ENCODE measurements at regions not wholly inside any gene's neighbourhood (a gene's known extent, or its start where the extent isn't known, plus 50 kb on each side); places are given as distances from the start of the nearest gene placed in this dataset.

DNA sequence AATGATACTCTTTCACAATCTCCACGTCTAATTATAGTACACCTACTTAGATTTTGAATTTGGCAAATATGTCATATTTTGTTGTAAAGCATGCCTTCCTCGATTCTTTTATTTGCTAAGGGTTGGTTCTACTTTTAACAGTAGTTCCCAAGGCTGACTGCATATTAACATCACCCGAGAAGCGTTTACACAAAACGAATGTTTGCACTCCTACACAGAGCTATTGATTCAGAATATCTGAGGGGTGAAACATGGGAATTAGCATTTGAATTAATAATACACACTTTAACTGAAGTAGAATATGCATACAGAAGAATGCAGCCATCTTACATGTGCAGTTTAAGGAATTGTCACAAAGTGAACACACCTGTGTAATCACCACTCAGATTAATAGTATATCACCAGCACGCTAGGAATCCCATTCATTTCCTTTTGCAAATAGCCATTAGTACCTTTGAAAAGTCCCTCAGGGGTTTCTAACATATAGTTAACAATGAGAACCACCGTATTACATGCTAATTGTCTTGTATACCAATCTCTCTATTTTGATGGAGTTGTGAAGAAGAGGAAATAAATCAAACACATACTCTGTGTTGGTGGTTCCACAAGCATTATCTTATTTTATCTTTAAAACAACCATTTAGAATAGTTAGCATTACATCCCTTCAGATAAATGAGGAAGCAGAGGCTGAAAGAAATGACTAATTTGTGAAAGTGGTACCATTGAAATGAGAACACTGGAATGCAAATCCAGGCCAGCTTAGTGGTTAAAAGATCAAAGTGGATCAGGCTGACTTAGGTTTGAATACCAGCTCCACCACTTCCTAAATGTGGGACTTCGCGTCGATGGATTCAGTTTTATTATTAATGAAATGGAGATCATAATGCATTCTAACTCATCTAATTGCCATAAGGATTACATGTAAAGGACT, 317.6 kb downstream of the HDGFL1 start:
- Histone ChIP-seq H3K4me1 (ENCODE audit: control insufficient read depth, insufficient read depth, low read length) (peaks cover 8% of the 10 kb centered on the region), H3K4me3 (ENCODE audit: low read depth, low read length) (no peak overlapping the region), H3K9me3 (ENCODE audit: control insufficient read depth, insufficient read depth, low read depth, low read length) (no peaks in the 10 kb centered on the region), H3K36me3 (ENCODE audit: control insufficient read depth in 2 of 2, insufficient read depth in 1 of 2, low read length in 2 of 2) (no peaks in the 10 kb centered on the region), H3K27ac (ENCODE audit: extremely low read depth, low read depth, low read length) (no peak overlapping the region)
- ChIA-PET CTCF (no interaction called here), POLR2A (interaction anchor here (0.7 kb wide), 1 partner anchor 762 kb away, joined by 7 read pairs; no protein-coding TSS in a partner anchor)
- no peak for TF ChIP-seq ZNF394 (tag by site-specific recombination; IDR thresholded peaks at IDR 0.05; ENCODE audit: borderline replicate concordance)

DNA sequence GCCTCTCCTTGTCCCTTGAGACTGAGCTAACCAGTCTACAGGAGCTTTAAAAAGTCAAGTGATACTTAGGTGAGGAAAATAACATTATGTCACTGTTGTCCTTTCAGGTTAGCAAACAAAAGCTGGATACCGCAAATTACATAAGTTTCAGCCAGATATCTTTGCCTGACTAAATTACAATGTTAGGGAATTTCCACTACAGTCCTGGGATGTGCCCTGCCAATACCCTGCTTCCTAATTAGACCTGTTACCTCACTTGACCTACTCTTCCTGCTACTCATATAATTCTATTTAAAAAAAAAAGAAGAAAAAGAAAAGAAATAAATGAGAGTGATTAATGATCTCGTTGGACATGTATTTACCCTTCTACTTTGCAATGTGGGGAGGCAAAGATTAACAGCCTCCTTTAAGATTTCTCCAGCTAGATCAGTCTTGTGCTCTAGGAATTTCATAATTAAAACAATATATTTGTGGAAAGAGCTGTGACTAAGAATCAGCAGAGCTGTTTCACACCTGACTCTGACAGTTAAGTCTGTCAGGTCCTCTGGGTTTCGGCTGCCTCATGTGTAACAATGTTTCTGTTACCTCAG, 318.9 kb downstream of the HDGFL1 start:
- ChIA-PET CTCF (interaction anchor here (1.2 kb wide), 1 partner anchor 17 kb away, joined by 3 read pairs; no protein-coding TSS in a partner anchor), POLR2A (interaction anchor here (0.6 kb wide), 1 partner anchor 1294 kb away, joined by 5 read pairs; the partner anchor contains the start of gene SOX4)
- no peaks in the 10 kb centered on the region for H3K9me3 ChIP-seq (ENCODE audit: control insufficient read depth, insufficient read depth, low read depth, low read length)
- peaks cover 8% of the 10 kb centered on the region for H3K4me1 ChIP-seq (ENCODE audit: control insufficient read depth, insufficient read depth, low read length)
- no peak overlapping the region for H3K4me3 ChIP-seq (ENCODE audit: low read depth, low read length)
- H3K36me3 ChIP-seq (ENCODE audit: control insufficient read depth in 2 of 2, insufficient read depth in 1 of 2, low read length in 2 of 2), result no peaks in the 10 kb centered on the region
- TF ChIP-seq ZNF37A (tag by site-specific recombination; IDR thresholded peaks at IDR 0.05) (no peak), ZNF426 (tag by site-specific recombination; IDR thresholded peaks at IDR 0.05) (no peak), WT1 (tag by site-specific recombination; IDR thresholded peaks at IDR 0.05) (peak; percentile 63; the same call in 1 of the 2 replicates), ZNF133 (tag by site-specific recombination; IDR thresholded peaks at IDR 0.05) (no peak), KLF8 (tag by site-specific recombination; IDR thresholded peaks at IDR 0.05) (0 out of 2 replicates have a peak, but pooled peaks have one; percentile 34), SP7 (tag by site-specific recombination; IDR thresholded peaks at IDR 0.05) (peak; percentile 51), ZNF324 (tag by site-specific recombination; IDR thresholded peaks at IDR 0.05) (no peak), OSR2 (tag by site-specific recombination; IDR thresholded peaks at IDR 0.05) (peak; percentile 63), ZNF843 (tag by site-specific recombination; IDR thresholded peaks at IDR 0.05) (0 out of 2 replicates have a peak, but pooled peaks have one; percentile 47), ZNF169 (tag by site-specific recombination; IDR thresholded peaks at IDR 0.05) (no peak), ZNF366 (tag by site-specific recombination; conservative IDR thresholded peaks at IDR 0.05) (peak; percentile 42), ZNF629 (tag by site-specific recombination; IDR thresholded peaks at IDR 0.05) (peak; percentile 17; the same call in 1 of the 2 replicates), ZNF10 (tag by site-specific recombination; IDR thresholded peaks at IDR 0.05) (no peak), ZNF571 (tag by site-specific recombination; IDR thresholded peaks at IDR 0.05) (no peak)
- TF ChIP-seq, protein P1, sequence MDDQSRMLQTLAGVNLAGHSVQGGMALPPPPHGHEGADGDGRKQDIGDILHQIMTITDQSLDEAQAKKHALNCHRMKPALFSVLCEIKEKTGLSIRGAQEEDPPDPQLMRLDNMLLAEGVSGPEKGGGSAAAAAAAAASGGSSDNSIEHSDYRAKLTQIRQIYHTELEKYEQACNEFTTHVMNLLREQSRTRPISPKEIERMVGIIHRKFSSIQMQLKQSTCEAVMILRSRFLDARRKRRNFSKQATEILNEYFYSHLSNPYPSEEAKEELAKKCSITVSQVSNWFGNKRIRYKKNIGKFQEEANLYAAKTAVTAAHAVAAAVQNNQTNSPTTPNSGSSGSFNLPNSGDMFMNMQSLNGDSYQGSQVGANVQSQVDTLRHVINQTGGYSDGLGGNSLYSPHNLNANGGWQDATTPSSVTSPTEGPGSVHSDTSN (CRISPR knock-in tag; IDR thresholded peaks at IDR 0.05), result no peak
- TF ChIP-seq, protein P2, sequence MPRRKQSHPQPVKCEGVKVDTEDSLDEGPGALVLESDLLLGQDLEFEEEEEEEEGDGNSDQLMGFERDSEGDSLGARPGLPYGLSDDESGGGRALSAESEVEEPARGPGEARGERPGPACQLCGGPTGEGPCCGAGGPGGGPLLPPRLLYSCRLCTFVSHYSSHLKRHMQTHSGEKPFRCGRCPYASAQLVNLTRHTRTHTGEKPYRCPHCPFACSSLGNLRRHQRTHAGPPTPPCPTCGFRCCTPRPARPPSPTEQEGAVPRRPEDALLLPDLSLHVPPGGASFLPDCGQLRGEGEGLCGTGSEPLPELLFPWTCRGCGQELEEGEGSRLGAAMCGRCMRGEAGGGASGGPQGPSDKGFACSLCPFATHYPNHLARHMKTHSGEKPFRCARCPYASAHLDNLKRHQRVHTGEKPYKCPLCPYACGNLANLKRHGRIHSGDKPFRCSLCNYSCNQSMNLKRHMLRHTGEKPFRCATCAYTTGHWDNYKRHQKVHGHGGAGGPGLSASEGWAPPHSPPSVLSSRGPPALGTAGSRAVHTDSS (tag by site-specific recombination; IDR thresholded peaks at IDR 0.05), result no peak
- TF ChIP-seq, protein P3, sequence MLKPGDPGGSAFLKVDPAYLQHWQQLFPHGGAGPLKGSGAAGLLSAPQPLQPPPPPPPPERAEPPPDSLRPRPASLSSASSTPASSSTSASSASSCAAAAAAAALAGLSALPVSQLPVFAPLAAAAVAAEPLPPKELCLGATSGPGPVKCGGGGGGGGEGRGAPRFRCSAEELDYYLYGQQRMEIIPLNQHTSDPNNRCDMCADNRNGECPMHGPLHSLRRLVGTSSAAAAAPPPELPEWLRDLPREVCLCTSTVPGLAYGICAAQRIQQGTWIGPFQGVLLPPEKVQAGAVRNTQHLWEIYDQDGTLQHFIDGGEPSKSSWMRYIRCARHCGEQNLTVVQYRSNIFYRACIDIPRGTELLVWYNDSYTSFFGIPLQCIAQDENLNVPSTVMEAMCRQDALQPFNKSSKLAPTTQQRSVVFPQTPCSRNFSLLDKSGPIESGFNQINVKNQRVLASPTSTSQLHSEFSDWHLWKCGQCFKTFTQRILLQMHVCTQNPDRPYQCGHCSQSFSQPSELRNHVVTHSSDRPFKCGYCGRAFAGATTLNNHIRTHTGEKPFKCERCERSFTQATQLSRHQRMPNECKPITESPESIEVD (tag by site-specific recombination; IDR thresholded peaks at IDR 0.05), result peak; percentile 17; the same call in 1 of the 2 replicates
- TF ChIP-seq, protein P4, sequence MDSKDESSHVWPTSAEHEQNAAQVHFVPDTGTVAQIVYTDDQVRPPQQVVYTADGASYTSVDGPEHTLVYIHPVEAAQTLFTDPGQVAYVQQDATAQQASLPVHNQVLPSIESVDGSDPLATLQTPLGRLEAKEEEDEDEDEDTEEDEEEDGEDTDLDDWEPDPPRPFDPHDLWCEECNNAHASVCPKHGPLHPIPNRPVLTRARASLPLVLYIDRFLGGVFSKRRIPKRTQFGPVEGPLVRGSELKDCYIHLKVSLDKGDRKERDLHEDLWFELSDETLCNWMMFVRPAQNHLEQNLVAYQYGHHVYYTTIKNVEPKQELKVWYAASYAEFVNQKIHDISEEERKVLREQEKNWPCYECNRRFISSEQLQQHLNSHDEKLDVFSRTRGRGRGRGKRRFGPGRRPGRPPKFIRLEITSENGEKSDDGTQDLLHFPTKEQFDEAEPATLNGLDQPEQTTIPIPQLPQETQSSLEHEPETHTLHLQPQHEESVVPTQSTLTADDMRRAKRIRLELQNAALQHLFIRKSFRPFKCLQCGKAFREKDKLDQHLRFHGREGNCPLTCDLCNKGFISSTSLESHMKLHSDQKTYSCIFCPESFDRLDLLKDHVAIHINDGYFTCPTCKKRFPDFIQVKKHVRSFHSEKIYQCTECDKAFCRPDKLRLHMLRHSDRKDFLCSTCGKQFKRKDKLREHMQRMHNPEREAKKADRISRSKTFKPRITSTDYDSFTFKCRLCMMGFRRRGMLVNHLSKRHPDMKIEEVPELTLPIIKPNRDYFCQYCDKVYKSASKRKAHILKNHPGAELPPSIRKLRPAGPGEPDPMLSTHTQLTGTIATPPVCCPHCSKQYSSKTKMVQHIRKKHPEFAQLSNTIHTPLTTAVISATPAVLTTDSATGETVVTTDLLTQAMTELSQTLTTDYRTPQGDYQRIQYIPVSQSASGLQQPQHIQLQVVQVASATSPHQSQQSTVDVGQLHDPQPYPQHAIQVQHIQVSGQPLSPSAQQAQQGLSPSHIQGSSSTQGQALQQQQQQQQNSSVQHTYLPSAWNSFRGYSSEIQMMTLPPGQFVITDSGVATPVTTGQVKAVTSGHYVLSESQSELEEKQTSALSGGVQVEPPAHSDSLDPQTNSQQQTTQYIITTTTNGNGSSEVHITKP (tag by site-specific recombination; IDR thresholded peaks at IDR 0.05), result peak; percentile 25; the same call in 1 of the 2 replicates
- peak overlapping the region; percentile 48 for H3K27ac ChIP-seq (ENCODE audit: extremely low read depth, low read depth, low read length)
